ENCODE measurements at regions not wholly inside any gene's neighbourhood (a gene's known extent, or its start where the extent isn't known, plus 50 kb on each side); places are given as distances from the start of the nearest gene placed in this dataset.

DNA sequence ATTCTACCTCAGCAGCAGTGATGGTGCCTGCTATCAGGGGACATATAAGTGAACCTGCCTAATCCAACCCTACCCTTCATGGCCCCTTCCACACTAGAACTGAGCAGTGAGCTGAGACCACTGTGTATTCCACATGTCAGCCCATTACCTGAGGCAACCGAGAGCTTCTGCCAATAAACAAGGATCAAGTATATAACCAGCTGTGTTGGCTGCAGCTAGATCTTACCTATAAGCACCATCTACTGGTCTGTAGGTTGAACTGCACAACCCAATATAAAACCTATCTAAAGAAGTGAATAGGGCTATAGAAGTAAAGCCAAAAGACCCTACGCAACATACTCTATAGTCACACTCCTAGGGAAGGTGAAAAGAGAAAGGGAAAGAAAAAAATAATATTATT is 376.9 kb downstream of the HHIPL2 start:
- peak; percentile 60 for DNase-seq (ENCODE audit: low spot score)

DNA sequence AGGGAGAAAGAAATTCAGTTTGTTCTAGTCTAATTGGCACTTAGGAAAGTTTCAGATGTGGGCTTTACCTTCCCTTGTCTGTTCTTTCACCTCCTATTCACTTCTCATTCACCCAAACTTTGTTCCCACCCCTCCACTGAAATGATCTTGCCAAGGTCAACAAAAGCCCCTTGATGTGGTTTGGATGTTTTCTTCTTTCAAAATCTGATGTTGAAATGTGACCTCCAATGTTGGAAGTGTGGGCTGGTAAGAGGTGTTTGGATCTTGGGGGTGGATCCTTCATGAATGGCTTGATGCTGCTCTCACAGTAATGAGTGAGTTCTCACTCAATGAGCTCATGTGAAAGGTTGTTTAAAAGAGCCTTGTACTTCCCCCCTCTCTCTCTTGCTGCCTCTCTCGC is 379.3 kb downstream of the HHIPL2 start:
- no peak for DNase-seq (ENCODE audit: low spot score)

DNA sequence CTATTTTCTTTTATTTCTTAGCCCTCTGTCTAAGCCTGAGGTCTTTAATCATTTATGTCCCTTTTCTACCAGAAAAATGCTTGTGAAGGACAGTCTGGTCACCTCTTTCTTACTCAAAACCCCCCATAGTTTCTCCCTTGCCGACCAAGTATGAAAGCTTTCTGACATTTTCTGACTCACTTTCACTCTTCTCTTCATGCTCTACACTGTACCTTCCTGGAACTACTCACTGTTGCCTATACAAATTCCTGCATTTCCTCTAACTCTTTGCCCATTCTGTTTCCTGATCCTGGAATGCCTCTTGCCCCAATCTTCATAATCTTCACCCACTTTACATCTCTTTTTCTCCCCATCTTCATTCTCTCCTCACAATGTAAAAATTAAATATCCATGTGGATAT is 380.0 kb downstream of the HHIPL2 start:
- DNase-seq (ENCODE audit: low spot score), result no peak

DNA sequence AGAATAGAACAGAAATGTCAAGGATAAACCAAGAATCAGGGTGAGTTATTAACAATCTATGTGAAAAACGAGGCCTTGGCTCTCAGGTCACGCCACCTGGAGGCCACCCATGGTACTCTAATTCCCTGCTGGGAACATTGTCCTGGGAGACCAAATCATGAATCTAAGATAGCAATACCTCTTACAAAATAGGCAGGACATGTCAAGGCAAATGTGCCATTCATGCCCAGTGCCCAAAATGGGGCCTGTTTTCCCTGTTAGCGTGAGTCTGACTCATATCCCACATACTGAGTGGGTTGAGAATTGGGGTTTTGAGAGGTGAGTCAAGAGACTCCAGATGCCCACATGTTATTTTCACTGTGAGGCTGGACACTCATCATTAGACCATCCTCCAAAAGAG is 380.8 kb downstream of the HHIPL2 start:
- peak; percentile 65 for DNase-seq (ENCODE audit: low spot score)

DNA sequence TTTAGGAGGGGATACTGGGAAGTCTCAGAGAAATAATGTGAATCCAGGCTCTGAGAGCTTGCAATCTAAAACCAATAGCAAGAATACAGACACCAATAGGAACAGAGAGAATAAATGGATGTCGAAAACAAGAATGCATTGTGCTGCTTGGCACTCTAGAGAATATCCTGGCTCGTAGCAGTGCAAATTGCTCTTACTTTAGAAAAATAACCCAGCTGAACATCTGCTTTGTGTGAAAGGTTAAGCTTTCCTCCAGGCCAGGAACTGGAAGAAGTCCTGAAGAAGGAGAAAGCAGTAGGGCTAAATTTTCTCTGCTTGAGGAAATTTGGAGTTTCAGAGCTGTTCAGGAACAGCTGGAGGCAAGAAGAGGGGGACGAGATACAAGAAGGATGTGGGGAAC is 382.3 kb downstream of the HHIPL2 start:
- DNase-seq (ENCODE audit: low spot score), result no peak

DNA sequence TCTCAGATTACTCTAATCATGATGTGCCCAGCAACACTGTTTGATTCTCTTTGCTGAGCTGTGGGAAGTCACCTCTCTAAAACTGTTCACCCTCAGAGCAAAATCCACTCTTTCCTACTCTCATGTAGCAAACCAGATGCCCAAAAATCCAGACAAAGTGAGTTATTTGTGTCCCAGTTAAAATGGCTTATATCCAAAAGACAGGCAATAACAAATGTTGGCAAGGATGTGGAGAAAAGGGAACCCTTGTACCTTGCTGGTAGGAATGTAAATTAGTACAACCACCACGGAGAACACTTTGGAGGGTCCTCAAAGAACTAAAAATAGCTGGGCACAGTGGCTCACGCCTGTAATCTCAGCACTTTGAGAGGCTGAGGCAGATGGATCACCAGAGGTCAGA is 384.0 kb downstream of the HHIPL2 start:
- DNase-seq (ENCODE audit: low spot score), result no peak

DNA sequence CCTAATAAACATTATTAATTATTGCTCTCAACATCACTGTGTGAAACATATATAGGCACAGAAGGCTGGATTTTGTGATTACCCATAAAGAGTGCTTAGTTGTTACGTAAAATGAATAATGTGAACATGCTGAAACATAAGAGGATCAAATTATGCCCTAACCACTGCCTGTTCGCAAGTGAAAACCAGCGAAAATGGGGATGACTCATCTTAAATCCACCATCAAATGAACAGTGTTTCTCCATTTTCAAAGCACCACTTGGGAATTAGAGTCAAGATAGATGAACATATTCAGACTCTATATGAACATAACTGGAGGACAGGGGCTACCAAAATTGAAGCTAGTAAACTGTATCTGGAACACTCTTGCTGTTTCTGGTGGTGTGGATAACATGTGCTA is 386.2 kb downstream of the HHIPL2 start:
- DNase-seq (ENCODE audit: low spot score), result no peak

DNA sequence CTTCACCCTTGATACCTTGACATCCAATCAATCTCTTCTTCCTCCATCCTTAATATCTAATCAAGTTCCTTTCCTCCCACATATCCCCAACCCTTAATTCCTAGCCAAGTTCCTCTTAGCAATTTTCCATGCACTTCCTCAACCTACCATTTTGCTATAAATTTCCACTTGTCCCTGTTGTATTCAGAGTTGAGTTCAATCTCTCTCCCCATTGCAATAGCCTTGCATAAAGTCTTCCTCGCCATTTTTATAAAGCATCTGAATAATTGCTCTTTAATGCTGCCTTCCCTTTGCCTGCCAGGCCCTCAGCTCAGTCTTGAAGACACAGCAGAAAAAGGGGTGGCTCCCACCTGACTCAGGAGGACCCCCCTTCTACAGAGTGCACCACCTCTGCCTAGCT is 390.3 kb downstream of the HHIPL2 start:
- DNase-seq (ENCODE audit: low spot score), result no peak

DNA sequence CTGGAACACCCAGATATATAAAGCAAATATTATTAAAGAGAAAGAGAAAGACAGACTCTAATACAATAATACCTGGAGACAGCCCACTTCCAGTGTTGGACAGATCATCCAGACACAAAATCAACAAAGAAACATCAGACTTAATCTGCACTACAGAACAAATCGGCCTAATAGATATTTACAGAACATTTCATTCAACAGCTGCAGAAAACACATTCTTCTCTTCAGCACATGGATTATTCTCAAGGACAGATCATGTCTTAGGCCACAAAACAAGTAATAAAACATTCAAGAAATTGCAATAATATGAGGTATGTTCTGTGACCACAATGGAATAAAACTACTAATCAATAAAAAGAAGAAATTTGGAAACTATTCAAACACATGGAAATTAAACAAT is 398.3 kb upstream of the DUSP10 start:
- DNase-seq (ENCODE audit: low spot score), result no peak

DNA sequence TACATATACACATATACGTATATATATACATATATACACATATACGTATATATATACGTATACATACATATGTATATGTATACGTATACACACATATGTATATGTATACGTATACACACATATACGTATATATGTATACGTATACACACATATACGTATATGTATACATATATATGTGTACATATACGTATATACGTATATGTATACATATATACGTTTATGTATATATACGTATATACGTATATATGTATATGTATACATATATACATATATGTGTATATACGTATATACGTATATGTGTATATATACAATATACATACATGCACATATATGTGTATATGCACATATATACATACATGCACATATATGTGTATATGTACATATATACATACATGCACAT is 396.2 kb upstream of the DUSP10 start:
- DNase-seq (ENCODE audit: low spot score), result no peak

DNA sequence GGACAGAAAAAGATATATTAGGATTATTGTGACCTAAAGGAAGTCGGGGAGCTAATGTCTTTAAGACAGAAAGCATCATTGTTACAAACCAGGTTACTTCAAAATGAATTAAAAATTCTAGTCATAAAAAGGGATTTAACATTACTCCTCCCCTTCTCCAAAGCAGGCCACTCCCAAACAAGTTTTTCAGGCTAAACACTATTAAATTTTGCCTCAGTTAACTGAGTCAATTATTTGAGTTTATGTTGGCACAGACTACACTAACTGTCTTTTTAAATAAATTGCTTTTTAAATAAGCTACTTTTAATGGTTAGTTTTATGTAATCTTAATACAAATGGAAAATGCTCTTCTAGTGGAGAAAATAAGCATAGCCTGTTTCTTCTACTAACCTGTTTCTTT is 395.0 kb upstream of the DUSP10 start:
- DNase-seq (ENCODE audit: low spot score), result no peak

DNA sequence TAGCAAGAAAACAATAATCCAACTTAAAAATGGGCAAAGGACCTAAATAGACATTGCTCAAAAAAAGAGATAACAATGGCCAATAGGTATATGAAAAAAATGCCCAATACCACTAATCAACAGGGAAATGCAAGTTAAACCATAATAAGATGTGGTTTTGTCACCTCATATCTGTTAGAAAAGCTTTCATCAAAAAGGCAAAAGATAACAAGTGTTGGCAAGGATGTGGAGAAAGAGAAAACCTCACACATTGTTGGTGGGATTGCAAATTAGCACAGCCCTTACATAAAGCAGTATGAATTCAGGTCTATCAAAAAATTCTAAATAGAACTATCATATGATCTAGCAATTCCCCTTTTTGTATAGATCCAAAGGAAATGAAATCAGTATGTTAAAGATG is 387.2 kb upstream of the DUSP10 start:
- no peak for DNase-seq (ENCODE audit: low spot score)

DNA sequence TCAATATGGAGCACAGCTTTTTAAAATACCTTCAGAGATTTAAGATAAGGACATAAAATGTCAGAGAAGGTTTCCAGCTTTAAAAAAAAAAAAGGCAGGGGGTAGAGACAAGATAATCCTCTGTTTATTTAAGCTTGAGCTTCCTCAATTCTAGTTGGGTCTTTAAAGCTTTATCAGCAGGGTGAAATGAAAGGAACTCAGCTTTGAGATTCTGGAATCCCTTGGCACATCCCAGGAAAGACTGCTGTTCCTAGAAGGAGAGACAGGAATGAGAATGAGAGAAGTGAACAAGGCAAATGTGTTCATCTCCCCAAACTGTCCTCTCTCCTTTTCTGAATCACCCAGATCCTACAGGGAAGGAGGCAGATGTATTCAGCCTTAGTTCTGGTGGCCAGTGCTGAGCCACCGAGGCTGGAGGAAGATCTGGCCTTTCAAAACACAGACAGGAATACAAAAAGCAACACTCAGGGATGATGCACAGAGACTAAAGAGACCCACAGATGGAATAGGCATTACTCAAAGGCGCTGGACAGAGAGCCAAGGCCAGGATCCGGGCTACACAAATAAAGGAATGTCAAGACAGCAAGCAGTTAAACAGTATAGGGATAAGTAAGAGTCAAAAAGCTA is 385.8 kb upstream of the DUSP10 start:
- DNase-seq (ENCODE audit: low spot score), result no peak

DNA sequence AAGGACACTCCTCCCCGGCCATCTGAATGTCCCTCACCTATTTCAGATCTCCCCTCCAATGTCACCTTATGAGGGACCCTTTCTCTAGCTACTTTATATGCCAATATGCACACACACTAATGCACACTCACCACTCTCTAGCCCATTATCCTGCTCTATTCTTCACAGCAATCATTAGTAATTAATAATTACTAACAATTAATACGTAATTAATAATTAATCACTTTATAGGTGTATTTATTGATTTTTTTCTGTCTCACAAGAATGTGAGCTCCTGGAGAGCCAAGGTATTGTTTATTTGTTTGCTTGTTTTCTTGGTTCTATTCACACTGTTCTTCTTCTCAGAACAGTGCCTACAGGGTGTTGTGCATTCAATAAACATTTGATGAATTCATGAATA is 385.2 kb upstream of the DUSP10 start:
- no peak for DNase-seq (ENCODE audit: low spot score)

DNA sequence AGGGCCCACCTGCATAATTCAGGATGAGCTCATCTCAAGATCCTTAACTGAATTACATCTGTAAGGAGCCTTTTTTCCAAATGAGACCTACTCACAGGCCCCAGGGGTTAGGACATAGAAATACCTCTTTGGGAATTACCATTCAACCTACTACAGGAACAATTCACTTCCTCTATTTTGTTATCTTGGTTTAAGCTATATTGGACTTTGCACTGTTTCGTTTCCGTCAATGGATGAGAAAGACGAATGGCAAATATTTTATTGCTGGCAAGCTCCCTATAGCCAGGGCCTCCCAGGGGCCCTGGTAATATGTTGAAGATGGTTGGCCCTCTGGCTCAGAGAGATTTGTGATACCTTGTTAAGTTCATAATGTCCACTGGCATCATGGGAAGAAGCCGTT is 384.2 kb upstream of the DUSP10 start:
- DNase-seq (ENCODE audit: low spot score), result no peak

DNA sequence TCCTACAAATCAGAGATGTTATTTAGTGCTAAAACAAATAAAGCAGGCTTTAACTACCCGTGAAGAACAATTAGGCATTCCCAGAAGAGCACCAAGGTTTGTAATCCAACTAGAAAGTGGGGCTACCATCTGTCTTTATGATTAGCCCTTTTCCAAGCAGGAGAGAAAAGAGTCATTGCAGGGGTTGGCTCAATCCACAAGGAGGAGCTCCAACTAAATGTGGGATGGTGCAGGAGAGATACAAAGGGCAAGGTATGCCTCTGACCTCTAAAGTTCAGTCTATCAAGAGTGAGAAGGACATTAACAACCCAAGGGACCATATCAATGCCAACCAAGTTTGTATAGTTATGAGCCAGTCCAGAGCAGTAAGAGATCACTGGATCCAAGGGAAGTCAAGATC is 382.7 kb upstream of the DUSP10 start:
- DNase-seq (ENCODE audit: low spot score), result peak; percentile 35

DNA sequence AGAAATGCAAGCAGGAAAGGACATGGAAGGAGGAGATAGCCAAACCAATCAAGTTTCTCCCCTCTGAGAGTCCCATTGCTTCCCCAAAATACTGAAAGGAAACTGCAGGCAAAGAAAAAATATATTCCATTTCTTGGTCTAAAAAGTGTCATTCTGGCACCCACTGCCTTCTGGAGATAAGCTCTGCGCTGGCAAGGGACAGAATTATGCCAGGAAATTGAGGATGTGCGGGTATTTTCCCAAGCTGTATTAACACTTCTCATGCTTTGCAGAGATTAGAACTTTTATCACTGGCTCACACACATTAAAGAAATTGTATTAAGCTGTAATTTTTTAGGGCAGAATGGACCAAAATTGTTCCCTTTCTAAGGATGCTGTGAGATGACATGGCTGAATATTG is 381.2 kb upstream of the DUSP10 start:
- DNase-seq (ENCODE audit: low spot score), result no peak

DNA sequence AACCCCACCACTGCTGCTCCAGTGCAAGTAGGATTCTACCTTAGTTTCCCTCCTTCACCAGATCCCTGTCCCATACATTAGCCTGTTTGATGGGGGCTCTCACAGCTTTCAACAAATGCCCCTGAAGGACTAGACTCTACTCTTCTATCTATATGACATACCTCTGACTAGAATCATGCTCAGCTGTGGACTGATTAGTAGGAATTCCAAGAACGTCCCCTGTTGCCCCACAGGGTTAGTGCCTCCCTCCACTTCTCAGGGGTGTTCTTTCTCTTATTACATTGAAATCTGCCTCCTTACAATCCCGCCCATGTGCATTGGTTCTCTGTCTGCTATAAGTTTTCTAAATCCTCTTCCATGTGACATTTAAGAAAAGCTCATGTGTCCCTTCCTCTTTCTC is 375.9 kb upstream of the DUSP10 start:
- DNase-seq (ENCODE audit: low spot score), result no peak

DNA sequence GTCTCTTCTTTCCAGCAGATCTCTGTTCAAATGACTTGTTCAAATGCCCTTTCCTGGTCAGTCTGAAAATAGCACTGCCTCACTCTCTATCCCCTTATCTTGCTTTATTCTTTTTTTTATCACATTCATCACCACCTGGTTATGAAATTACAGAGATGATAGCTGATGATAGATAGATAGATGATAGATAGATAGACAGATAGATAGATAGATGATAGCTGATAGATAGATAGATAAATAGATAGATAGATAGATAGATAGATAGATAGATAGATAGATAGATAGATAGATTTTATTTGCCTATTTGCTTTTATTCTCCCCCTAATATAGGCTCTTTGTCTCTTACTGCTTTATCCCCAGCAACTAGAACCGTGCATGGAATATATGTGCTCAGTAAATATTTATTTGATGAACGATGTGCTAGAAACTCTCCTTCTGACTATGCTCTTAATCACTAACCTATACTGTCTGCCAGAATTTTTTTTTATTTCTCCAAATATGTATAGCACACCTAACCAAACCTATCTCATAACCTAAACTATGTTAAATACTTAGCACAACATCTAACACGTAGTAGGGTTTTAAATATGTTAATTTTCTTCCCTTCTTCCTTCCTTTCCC is 372.8 kb upstream of the DUSP10 start:
- DNase-seq (ENCODE audit: low spot score), result no peak

DNA sequence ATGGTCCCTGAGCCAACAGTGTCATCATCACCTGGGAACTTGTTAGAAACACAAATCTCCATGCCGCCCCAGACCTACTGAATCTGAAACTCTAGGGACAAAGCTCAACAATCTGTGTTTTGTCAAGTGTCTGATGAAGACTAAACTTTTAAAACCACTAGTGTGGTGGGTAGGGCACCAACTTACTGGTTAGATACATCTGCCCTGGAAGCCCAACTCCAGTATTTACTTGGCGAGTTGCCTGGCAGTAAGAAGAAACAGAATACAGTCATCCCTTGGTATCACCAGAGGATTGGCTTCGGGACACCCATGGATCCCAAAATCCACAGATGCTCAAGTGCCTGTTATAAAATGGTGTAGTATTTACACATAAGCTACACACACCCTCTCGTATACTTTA is 367.9 kb upstream of the DUSP10 start:
- DNase-seq (ENCODE audit: low spot score), result no peak

DNA sequence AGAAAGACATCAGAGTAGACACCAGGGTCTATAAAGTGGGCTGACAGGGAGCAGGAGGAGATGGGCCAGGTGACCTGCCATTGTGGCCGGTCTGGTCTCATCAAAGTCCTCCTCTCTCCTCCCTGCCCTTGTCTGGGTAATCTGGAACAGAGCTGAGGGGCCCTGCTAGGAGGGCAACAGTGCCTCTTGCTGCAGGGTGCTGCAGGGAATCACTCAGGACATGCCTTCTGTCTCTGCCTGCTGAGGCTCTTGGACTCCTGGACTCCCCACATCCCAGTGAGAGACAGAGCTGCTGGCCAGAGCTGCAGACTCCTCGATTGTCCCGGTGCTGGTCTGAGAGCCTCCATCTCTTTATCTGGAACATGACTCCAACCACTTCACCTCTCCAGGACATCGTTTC is 366.1 kb upstream of the DUSP10 start:
- DNase-seq (ENCODE audit: low spot score), result no peak

DNA sequence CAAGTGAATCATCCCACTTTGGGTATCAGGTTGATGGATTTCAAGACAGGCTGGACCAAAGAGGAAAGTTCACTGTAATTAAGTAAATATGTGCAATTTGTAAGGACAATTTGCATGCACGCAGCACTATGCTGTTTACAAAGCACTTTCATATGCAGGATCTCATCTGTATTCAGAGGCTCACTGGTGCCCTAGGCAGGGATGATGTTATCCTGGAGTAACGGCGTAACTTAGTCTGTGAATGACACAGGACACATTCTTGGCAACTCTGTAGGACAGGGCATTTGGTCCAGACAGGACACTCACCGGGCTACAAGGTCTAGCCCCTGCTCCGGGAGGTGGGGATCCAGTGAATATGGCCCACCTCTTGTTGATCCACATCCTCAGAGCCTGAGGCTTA is 365.4 kb upstream of the DUSP10 start:
- DNase-seq (ENCODE audit: low spot score), result no peak

DNA sequence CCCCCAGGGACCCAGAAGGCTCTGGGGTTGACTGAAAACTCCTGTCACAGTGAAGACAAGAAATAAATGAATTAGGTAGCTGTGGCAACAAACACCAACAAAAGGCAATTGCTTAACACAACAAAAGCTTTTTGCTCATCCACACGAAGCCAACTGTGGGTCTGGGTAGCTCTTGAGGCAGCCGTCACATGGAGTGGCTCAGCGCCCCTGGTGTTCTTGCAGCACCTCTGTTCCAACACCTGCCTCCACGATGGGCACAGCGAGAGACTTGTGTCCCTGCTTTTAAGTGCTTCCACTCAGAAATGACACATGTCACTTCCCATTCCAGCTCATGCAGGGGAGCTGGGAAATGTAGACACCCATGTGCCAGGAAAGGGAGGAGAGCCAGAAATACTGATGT is 364.5 kb upstream of the DUSP10 start:
- DNase-seq (ENCODE audit: low spot score), result peak; percentile 14

DNA sequence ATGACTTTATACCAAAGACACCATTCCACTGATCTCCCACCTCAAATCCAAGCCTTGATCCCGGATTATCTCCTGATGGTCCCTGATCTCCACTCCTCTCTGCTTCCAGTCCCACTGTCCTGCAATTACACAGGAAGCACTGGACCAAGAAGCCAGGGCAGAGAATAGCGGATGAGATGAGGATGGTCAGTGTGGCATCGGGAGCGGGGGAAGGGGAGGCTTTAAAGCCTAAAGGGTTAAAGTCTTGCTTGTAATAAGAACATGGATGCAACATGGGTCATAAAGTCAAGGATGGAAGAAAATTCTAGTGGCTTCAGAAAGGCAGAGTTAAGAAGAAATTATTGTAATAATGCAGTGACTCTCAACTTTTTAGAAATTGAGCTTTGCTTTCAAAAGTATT is 364.0 kb upstream of the DUSP10 start:
- no peak for DNase-seq (ENCODE audit: low spot score)

DNA sequence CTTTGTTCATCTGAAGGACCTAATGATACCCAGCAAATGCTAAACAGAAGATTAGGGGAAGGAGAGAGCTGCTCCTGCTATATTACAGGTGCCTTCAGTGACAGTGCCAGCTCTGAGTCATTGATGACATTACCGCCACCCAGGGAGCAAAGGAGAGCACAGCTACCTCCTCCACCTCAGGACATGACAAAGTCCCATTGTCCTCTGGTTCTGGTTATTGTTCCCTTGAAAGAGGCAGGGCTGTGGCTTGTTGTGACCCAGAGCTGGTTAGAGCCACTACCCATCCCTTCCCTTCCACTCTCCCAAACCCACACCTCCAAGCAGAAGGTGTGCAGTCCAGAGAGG is 363.5 kb upstream of the DUSP10 start:
- DNase-seq (ENCODE audit: low spot score), result no peak
